Hematopoietic multipotent progenitor cell treated with erythropoietin and hydrocortisone succinate and interleukin-3 and kit ligand, for 15 days (in vitro differentiated cells): ENCODE measurements at regions not wholly inside any gene's neighbourhood (a gene's known extent, or its start where the extent isn't known, plus 50 kb on each side); places are given as distances from the start of the nearest gene placed in this dataset.
A peak's percentile ranks its signal among the peaks of the same experiment; 100 is the strongest.
"Not testable (repeated sequence)": the region's sequence is repeated elsewhere in the genome, so short reads cannot be mapped to it uniquely, and the experiment has no call there.

Experiments
- DNase-seq: peaks from one replicate; pipeline ENCODE4 v3.0.0-alpha.2; 2015; ENCODE audit warnings: low spot score

DNA sequence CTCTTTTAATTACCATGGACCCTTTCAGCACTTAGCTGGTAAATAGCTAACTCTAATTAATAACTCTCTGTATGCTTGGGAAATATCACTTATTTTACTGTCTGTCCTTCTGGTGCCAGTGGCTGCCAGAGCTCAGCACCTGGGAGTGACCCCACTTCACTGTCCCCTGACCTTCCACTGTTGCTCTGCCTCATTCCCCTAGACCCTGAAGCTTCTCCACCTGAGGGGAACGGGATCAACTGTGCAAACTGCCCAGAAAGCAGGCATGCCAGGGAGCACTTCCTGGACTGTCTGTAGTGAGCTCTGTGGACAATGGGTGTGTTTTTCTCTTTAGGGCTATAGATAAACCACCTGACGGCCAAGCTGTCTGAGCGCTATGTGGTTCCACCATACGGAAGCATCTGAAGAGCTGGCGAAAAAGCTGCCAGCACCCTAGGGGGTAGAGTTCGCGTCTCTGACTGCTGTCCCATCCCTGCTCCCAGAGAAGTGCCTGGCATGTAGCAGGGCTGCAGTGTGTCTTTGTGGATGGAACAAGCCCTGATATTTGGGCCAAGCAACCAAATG lies 106.3 kb upstream of the FOXA2 start:
- no peak for DNase-seq

GRCh38 chr20:22691369-22692118 lies 107.2 kb upstream of the FOXA2 start:
- DNase-seq = peak; percentile 63

DNA sequence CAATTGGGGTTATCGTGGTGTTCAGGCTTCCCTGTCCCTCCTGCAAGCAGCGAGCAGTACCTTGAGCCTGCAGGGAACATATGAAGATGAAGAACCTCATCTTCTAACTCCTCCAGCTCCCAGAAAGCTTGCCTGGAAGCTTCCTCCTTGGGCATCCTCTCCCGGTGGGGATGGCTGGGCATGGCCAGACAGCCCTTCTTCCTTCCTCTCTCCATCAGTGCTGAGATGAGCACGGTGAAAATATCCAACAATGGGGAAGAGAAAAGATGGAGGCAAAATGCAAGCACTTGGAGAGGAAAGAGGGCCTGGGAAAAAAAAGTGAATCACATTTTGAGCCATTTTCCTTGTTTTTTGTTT lies 107.7 kb upstream of the FOXA2 start:
- no peak for DNase-seq

GRCh38 chr20:22692620-22693019 lies 108.2 kb upstream of the FOXA2 start:
- not testable (repeated sequence) for DNase-seq

- no peak for DNase-seq
Measured at GRCh38 chr20:22696759-22697158, 112.4 kb upstream of the FOXA2 start.

DNA sequence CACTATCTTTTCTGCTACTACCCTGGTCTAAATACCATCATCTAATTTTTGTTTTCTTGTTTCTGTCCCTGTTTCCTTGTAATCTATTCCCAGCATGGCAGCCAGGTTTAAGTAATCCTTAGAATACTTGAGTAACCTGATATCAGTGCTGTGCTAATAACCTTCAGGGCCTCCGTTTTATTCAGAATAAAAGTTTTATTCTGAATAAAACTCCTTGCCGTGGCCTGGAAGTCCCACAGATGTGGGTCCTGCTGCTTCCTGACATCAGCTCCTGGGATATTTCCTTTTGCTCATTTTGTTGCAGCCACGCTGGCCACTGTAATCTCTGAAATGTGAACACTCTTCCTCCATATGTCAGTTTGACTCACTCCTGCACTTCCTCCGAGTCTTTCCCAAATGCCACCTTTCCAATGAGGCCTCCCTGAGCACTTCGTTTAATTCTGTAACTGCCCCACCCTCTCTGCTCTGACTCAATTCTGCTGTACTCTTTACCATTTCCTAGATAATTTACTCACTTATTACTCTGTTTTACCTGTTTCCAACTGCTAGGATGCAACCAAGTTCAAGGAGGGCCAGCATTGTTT lies 114.0 kb upstream of the FOXA2 start:
- no peak for DNase-seq

GRCh38 chr20:22699396-22699795 lies 115.0 kb upstream of the FOXA2 start:
- DNase-seq = no peak

DNA sequence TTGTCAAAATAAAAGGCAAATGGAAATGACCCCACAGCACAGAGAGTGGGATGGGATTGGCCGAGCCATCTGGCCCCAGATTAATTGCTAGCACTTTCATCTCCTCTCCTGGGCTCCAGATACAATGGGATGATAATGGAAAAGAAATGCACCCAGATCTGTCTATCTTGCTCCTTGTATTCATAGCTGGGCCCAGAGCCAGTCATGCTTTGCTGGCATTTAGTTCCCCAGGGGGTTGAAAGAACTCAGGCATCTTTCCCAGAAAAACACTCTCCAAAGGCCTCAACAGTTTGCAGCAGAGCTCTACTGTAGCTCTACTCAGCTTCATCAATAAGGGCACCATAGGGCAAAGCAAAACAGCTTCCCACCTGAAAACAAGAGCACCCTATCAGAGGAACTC lies 116.0 kb upstream of the FOXA2 start:
- no peak for DNase-seq

GRCh38 chr20:22701679-22702308 lies 117.4 kb upstream of the FOXA2 start:
- DNase-seq = no peak

DNA sequence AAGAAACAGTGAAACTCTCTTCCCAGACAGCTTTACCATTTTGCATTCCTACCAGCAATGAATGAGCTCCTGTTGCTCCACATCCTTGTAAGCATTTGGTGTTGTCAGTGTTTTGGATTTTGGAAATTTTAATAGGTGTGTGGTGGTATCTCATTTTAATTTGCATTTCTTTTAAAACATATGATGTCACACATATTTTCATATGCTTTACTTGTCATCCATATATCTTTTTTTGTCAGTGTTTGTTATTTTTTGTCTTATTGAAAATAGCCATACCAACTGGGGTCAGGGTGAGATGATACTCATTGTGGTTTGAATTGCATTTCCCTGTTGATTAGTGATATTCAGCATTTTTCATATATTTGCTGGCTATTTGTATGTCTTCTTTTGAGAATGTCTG lies 119.5 kb upstream of the FOXA2 start:
- no peak for DNase-seq

DNA sequence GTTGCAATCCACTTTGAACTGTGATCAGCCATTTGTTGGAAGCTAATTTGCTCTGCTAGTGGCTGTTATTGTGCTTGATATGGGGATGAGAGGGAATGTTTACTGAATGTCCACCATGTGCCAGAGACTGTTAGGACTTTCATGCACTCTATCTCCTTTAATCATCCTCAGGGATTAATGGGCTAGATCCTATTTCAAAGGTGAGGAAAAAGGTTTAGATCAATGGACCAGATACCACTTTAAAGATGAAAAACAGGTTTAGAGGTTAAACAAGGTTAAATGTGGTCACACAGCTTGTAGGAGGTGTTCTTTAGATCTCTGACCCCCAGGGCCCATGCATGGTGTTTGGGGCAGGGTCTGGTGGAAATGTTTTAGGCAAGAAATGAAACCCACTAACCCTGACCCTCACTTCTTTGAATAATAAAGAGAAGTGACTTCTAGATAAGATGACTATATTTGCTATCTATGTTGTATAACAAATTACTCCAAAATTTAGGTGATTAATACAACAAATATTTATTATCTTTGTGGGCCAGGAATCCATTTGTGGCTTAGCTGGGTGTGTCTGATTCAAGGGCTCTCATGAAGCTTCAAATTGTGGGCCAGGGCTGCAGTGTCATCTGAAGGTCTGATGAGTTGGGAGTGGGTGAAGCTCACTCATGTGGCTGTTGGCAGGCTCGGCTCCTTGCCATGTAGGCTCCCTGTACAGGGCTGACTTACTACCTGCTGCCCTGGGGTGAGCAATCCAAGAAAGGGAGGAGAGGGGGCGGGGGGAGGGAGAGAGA lies 127.8 kb upstream of the FOXA2 start:
- no peak for DNase-seq

GRCh38 chr20:22716821-22717351 lies 132.5 kb upstream of the FOXA2 start:
- no peak for DNase-seq

DNA sequence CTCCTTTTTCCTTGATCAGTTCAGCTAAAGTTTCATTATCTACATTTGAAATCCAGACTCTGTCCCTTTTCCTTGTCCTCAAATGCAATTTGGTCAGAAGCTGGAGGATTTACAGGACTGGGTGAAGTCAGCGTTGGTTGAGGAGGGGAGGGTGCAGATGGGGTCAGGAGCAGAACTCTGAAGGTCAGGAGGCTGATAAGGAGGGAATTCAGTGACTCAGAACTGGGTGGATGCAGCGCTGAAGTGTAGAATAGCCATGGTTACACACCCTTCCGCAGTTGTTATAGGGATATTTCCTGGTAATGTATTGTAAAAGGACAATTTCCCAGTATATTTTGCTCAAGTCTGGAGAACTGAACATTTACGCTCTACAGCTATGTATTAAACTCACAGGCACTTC lies 133.1 kb upstream of the FOXA2 start:
- DNase-seq = no peak

DNA sequence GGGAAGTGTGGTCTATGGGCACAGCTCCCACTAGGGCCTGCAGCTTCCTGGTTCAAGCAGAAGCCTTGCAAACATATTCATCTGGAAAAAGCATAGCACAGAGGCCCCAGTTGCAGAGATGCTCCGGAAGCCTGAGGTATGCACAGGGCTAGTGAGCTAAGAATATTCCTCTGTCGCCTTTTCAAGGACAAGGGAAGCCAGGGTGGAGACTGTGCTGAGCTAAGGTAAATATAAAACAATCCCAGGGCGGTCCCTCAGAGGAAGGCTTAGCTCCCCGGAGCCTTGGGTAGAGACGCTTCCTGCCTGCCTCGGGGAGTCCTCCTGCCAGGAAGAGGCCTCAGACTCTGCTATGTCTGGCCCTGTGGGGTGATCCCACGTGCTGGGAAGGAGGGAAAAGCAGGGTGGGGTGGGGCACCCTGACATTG lies 134.8 kb upstream of the FOXA2 start:
- DNase-seq = no peak

DNA sequence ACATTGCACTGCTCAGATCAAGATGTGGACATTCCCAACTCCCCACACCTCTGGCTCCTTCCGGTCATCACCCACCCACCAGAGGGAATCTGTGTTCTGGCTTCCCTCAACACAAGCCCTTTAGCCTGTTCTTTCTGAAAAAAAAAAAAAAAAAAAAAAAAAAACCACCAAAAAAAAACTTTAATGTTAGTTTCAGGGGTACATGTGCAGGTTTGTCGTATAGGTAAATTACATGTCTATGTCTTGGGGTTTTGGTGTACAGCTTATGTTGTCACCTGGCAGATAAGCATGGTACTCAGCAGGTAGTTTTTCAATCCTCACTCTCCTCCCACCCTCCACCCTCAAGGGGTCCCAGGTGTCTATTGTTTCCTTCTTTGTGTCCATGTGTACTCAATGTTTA lies 135.8 kb upstream of the FOXA2 start:
- no peak for DNase-seq

GRCh38 chr20:22722811-22723210 lies 138.4 kb upstream of the FOXA2 start:
- no peak for DNase-seq

GRCh38 chr20:22723659-22724058 lies 139.3 kb upstream of the FOXA2 start:
- no peak for DNase-seq

DNA sequence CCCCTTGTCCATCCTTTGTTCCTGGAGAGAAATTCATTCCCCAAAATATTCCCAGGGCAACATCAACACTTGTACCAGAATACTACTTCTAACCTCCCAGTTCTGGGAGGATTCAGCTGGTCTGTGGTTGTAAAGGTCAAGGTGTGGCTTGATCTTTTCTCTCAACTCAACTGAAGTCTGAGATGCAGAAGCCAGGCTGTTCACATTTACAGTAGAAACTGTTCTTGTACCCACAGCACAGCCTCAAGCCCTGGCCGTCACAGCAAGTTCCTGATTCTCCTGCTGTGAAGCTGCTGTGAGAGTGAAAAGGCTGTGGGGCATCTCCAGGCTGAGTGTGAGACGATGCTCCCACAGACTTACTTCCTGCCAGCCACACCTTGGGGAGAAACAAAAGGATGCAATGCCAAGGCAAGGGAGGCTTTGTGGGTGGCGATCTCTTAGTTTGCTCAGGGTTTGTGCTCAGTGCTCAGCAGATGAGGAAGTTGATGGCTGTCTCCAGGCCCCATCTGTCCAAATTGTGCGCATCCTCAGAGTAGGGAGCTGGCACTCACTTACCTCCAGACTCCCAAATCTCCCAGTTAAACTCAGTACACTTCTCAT lies 143.9 kb upstream of the FOXA2 start:
- DNase-seq = no peak

DNA sequence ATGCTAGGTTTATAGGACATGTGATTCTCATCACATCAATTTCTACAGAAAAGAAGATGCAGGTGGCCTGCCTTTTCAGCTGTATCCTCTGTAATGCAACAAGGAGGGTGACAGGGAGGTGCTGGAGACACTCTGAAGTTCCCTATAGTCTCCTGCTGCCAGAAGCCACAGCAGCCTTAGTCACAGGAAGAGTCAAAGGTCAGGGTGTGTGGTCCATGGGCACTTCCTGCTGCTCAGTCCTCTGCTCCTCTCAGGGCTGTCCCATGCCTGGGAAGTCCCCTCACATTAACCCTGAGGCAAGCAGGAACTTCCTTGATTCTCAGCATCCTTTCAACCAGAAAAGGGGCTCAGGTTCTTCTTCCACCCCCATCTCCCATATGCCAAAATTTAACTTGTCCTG lies 144.8 kb upstream of the FOXA2 start:
- no peak for DNase-seq

DNA sequence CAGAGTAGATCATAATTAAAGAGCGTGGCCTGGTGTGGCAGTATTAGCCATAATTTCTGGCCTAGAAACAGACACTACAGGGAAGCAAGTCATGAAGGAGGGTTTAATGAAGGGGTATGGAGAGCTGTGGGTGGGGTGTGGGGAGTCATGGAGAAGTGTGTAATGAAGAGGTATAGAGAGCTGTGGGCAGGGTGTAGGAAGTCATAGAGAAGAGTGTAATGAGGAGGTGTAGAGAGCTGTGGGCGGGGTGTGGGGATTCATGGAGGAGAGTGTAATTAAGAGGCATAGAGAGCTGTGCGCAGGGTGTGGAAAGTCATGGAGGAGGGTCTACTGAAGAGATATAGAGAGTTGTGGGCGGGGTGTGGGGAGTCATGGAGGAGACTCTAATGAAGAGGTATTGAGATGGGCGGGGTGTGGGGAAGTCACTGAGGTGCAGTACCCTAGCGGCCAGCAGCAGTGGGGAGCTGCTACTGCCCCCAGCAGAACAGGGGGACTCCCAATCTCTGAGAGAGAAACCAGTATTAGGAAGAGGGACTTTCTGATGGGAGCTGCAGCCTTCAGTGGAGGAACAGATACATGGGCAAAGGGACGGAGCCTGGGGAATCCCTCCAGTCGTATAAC lies 145.4 kb upstream of the FOXA2 start:
- no peak for DNase-seq

DNA sequence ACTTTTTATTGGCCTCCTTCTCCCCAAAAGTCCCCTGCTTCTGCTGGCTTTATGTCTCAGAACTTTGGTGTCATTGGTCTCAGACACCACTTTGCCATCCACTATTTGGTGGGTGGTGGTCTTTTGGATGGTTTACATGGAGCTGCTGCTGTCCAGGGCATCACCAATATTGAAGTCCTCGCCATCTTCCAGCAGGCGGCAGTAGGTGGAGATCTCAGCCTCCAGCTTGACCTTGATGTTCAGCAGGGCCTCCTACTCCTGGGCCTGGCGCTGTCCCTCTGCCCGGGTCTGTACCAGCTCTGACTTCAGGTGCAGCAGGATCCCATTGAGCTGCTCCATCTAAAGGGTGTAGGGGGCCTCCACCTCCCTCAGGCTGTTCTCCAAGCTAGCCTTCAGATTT lies 148.4 kb upstream of the FOXA2 start:
- no peak for DNase-seq
